ENCODE measurements at regions not wholly inside any gene's neighbourhood (a gene's known extent, or its start where the extent isn't known, plus 50 kb on each side); places are given as distances from the start of the nearest gene placed in this dataset.

DNA sequence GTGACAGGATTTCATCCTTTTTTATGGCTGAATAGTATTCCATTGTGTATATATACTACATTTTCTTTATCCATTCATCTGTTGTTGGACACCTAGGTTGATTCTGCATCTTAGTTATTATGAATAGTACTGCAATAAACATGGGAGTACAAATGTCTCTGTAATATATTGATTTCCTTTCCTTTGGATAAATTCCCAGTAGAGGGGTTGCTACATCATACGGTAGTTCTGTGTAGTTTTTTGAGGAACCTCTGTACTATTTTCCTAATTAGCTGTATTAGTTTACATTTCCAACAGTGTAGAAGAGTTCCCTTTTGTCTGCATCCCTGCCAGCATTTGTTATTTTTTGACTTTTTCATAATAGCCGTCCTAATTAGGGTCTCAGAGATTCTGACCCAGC lies 201.3 kb downstream of the GIPC2 start:
- TF ChIP-seq, protein P1, sequence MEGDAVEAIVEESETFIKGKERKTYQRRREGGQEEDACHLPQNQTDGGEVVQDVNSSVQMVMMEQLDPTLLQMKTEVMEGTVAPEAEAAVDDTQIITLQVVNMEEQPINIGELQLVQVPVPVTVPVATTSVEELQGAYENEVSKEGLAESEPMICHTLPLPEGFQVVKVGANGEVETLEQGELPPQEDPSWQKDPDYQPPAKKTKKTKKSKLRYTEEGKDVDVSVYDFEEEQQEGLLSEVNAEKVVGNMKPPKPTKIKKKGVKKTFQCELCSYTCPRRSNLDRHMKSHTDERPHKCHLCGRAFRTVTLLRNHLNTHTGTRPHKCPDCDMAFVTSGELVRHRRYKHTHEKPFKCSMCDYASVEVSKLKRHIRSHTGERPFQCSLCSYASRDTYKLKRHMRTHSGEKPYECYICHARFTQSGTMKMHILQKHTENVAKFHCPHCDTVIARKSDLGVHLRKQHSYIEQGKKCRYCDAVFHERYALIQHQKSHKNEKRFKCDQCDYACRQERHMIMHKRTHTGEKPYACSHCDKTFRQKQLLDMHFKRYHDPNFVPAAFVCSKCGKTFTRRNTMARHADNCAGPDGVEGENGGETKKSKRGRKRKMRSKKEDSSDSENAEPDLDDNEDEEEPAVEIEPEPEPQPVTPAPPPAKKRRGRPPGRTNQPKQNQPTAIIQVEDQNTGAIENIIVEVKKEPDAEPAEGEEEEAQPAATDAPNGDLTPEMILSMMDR (IDR thresholded peaks at IDR 0.05): no peak
- no peak for TF ChIP-seq POLR2A (IDR thresholded peaks at IDR 0.05)

Measured in testis (tissue), 2 donors.